BLaER1 treated with 17β-estradiol and CSF1 and Interleukin-3, amounts not matched to agents 10 nM and 100 nM (cell line): ENCODE measurements at regions not wholly inside any gene's neighbourhood (a gene's known extent, or its start where the extent isn't known, plus 50 kb on each side); places are given as distances from the start of the nearest gene placed in this dataset.

Experiments
- H3K27ac ChIP-seq, 11 experiments: shearing (Covaris generic); formaldehyde crosslinking; 2 replicates each; pipeline ENCODE4 v1.8.1; 2022
- H3K27me3 ChIP-seq, 11 experiments: shearing (Covaris generic); formaldehyde crosslinking; 2 replicates each; pipeline ENCODE4 v1.8.1; 2022
- H3K36me3 ChIP-seq, 11 experiments: shearing (Covaris generic); formaldehyde crosslinking; 2 replicates each; pipeline ENCODE4 v1.8.1; 2022
- H3K4me1 ChIP-seq, 10 experiments: shearing (Covaris generic); formaldehyde crosslinking; 2 replicates each; pipeline ENCODE4 v1.8.1; 2022
- H3K4me2 ChIP-seq, 11 experiments: shearing (Covaris generic); formaldehyde crosslinking; 2 replicates each; pipeline ENCODE4 v1.8.1; 2022
- H3K4me3 ChIP-seq, 10 experiments: shearing (Covaris generic); formaldehyde crosslinking; 2 replicates each; pipeline ENCODE4 v1.8.1; 2022
- H3K9ac ChIP-seq, 11 experiments: shearing (Covaris generic); formaldehyde crosslinking; 2 replicates each; pipeline ENCODE4 v1.8.1; 2022
- H3K9me3 ChIP-seq, 11 experiments: shearing (Covaris generic); formaldehyde crosslinking; replicated peaks in 1 of 11; 2 replicates each; pipeline ENCODE4 v1.8.1; 2022
- H4K20me1 ChIP-seq, 11 experiments: shearing (Covaris generic); formaldehyde crosslinking; 2 replicates each; pipeline ENCODE4 v1.8.1; 2022
- Cebpa-rat ChIP-seq, 11 experiments: shearing (Covaris generic); IDR thresholded peaks; 2 replicates each; pipeline ENCODE4 v1.8.1; 2022

- H3K9ac ChIP-seq: no peak overlapping the region
- H3K4me3 ChIP-seq: no peak overlapping the region
- no peaks in the 10 kb centered on the region for H4K20me1 ChIP-seq
- no peaks in the 10 kb centered on the region for H3K9me3 ChIP-seq
- TF ChIP-seq Cebpa-rat (IDR thresholded peaks at IDR 0.05): no peak
- H3K27ac ChIP-seq: no peak overlapping the region
- H3K4me1 ChIP-seq: no peaks in the 10 kb centered on the region
- no peaks in the 10 kb centered on the region for H3K27me3 ChIP-seq
- H3K36me3 ChIP-seq: no peaks in the 10 kb centered on the region
- no peak overlapping the region for H3K4me2 ChIP-seq
Observed at GRCh38 chr11:90779098-90779497, 556.2 kb upstream of the CHORDC1 start.

- Histone ChIP-seq H3K4me1 (no peaks in the 10 kb centered on the region), H3K36me3 (no peaks in the 10 kb centered on the region), H3K9me3 (no peaks in the 10 kb centered on the region), H3K27ac (no peak overlapping the region), H3K4me3 (no peak overlapping the region), H3K4me2 (no peak overlapping the region), H3K9ac (no peak overlapping the region), H4K20me1 (no peaks in the 10 kb centered on the region), H3K27me3 (no peaks in the 10 kb centered on the region)
- TF ChIP-seq Cebpa-rat (IDR thresholded peaks at IDR 0.05): no peak
Observed at GRCh38 chr11:90775567-90776165, 552.8 kb upstream of the CHORDC1 start.

- H3K4me3 ChIP-seq: no peak overlapping the region
- no peaks in the 10 kb centered on the region for H3K4me1 ChIP-seq
- no peak overlapping the region for H3K9ac ChIP-seq
- no peak overlapping the region for H3K4me2 ChIP-seq
- no peak for TF ChIP-seq Cebpa-rat (IDR thresholded peaks at IDR 0.05)
- H3K9me3 ChIP-seq: no peaks in the 10 kb centered on the region
- no peak overlapping the region for H3K27ac ChIP-seq
- H3K27me3 ChIP-seq: no peaks in the 10 kb centered on the region
- no peaks in the 10 kb centered on the region for H3K36me3 ChIP-seq
- no peaks in the 10 kb centered on the region for H4K20me1 ChIP-seq
Observed at GRCh38 chr11:90774727-90775566, 552.1 kb upstream of the CHORDC1 start.

- no peak for TF ChIP-seq Cebpa-rat (IDR thresholded peaks at IDR 0.05)
Observed at GRCh38 chr11:90770007-90770406, 547.2 kb upstream of the CHORDC1 start.

GRCh38 chr11:90766121-90766520 lies 543.3 kb upstream of the CHORDC1 start:
- Histone ChIP-seq H3K9me3 (no peaks in the 10 kb centered on the region), H3K27ac (no peak overlapping the region), H3K36me3 (no peaks in the 10 kb centered on the region), H3K4me1 (no peaks in the 10 kb centered on the region), H3K9ac (no peak overlapping the region), H4K20me1 (no peaks in the 10 kb centered on the region), H3K4me3 (no peak overlapping the region), H3K27me3 (no peaks in the 10 kb centered on the region), H3K4me2 (no peak overlapping the region)
- TF ChIP-seq Cebpa-rat (IDR thresholded peaks at IDR 0.05): no peak

More at GRCh38 chr11:90770007-90770406, 547.2 kb upstream of the CHORDC1 start:
- Histone ChIP-seq H3K27me3 (no peaks in the 10 kb centered on the region), H4K20me1 (no peaks in the 10 kb centered on the region), H3K4me1 (no peaks in the 10 kb centered on the region), H3K27ac (no peak overlapping the region), H3K4me3 (no peak overlapping the region), H3K9me3 (no peaks in the 10 kb centered on the region), H3K9ac (no peak overlapping the region), H3K36me3 (no peaks in the 10 kb centered on the region), H3K4me2 (no peak overlapping the region)

- no peaks in the 10 kb centered on the region for H3K4me1 ChIP-seq
- no peaks in the 10 kb centered on the region for H3K9me3 ChIP-seq
- no peak overlapping the region for H3K4me3 ChIP-seq
- no peaks in the 10 kb centered on the region for H3K27me3 ChIP-seq
- no peaks in the 10 kb centered on the region for H3K36me3 ChIP-seq
- no peaks in the 10 kb centered on the region for H4K20me1 ChIP-seq
- H3K4me2 ChIP-seq: no peak overlapping the region
- no peak for TF ChIP-seq Cebpa-rat (IDR thresholded peaks at IDR 0.05)
- H3K27ac ChIP-seq: no peak overlapping the region
- no peak overlapping the region for H3K9ac ChIP-seq
Observed at GRCh38 chr11:90764691-90765090, 541.8 kb upstream of the CHORDC1 start.

GRCh38 chr11:90757849-90758494 lies 535.1 kb upstream of the CHORDC1 start:
- no peaks in the 10 kb centered on the region for H3K9me3 ChIP-seq
- no peak overlapping the region for H3K4me2 ChIP-seq
- H3K4me1 ChIP-seq: no peaks in the 10 kb centered on the region
- H3K4me3 ChIP-seq: no peak overlapping the region
- no peak overlapping the region for H3K27ac ChIP-seq
- no peak for TF ChIP-seq Cebpa-rat (IDR thresholded peaks at IDR 0.05)
- no peak overlapping the region for H3K9ac ChIP-seq
- H4K20me1 ChIP-seq: no peaks in the 10 kb centered on the region
- H3K27me3 ChIP-seq: no peaks in the 10 kb centered on the region
- H3K36me3 ChIP-seq: no peaks in the 10 kb centered on the region

- no peaks in the 10 kb centered on the region for H3K9me3 ChIP-seq
- no peak for TF ChIP-seq Cebpa-rat (IDR thresholded peaks at IDR 0.05)
- no peak overlapping the region for H3K9ac ChIP-seq
Observed at GRCh38 chr11:90756617-90757016, 533.8 kb upstream of the CHORDC1 start.

GRCh38 chr11:90753546-90753945 lies 530.7 kb upstream of the CHORDC1 start:
- no peaks in the 10 kb centered on the region for H3K36me3 ChIP-seq
- TF ChIP-seq Cebpa-rat (IDR thresholded peaks at IDR 0.05): no peak
- no peaks in the 10 kb centered on the region for H3K9me3 ChIP-seq
- H4K20me1 ChIP-seq: no peaks in the 10 kb centered on the region
- no peak overlapping the region for H3K4me3 ChIP-seq
- no peak overlapping the region for H3K4me2 ChIP-seq
- no peaks in the 10 kb centered on the region for H3K4me1 ChIP-seq
- no peak overlapping the region for H3K9ac ChIP-seq
- no peak overlapping the region for H3K27ac ChIP-seq
- H3K27me3 ChIP-seq: no peaks in the 10 kb centered on the region

More at GRCh38 chr11:90756617-90757016, 533.8 kb upstream of the CHORDC1 start:
- H3K27me3 ChIP-seq: no peaks in the 10 kb centered on the region
- no peaks in the 10 kb centered on the region for H4K20me1 ChIP-seq
- no peaks in the 10 kb centered on the region for H3K4me1 ChIP-seq
- no peak overlapping the region for H3K4me2 ChIP-seq
- no peak overlapping the region for H3K27ac ChIP-seq
- H3K36me3 ChIP-seq: no peaks in the 10 kb centered on the region
- H3K4me3 ChIP-seq: no peak overlapping the region
